ENCODE measurements at regions not wholly inside any gene's neighbourhood (a gene's known extent, or its start where the extent isn't known, plus 50 kb on each side); places are given as distances from the start of the nearest gene placed in this dataset.
A peak's percentile ranks its signal among the peaks of the same experiment; 100 is the strongest.

- 96% methylated on average over 9 of the region's 9 CpGs for WGBS (ENCODE audit: missing lambda C conversion rate)
- H3K4me3 ChIP-seq: no peak overlapping the region
Measured at GRCh38 chr14:101623685-101624444, 62.6 kb downstream of the DIO3 start.

GRCh38 chr14:101624536-101624935 lies 63.2 kb downstream of the DIO3 start:
- no peak overlapping the region for H3K4me3 ChIP-seq
- POLR2A ChIA-PET: no interaction called here
- CTCF ChIA-PET: interaction anchor here (0.6 to 1.6 kb wide), 2 partner anchors 389 to 723 kb away, joined by 4 to 5 read pairs; no protein-coding TSS in a partner anchor
- 89% methylated on average over 11 of the region's 11 CpGs for WGBS (ENCODE audit: missing lambda C conversion rate)
- H3K4me1 ChIP-seq: peaks cover 19% of the 10 kb centered on the region
- H3K9me3 ChIP-seq: no peaks in the 10 kb centered on the region
- ATAC-seq: no peak
- TF ChIP-seq HOXA7 (CRISPR knock-in tag; IDR thresholded peaks at IDR 0.05) (no peak), NR3C1 (IDR thresholded peaks at IDR 0.05) (no peak), NPAS2 (CRISPR knock-in tag; IDR thresholded peaks at IDR 0.05; ENCODE audit: borderline replicate concordance) (no peak), JUN (IDR thresholded peaks at IDR 0.05) (no peak), RCOR1 (IDR thresholded peaks at IDR 0.05; ENCODE audit: low read depth, low read length) (no peak), EP300 (IDR thresholded peaks at IDR 0.05) (no peak)
- peak overlapping the region in 1 of 2 experiments; percentile 74; a peak in 4 of 6 replicates for H3K27ac ChIP-seq
- no peak overlapping the region for H3K4me2 ChIP-seq
- no peak for FAIRE-seq
- no peak for DNase-seq (ENCODE audit: low read depth in 1 of 2, low spot score in 1 of 2)

More at GRCh38 chr14:101623685-101624444, 62.6 kb downstream of the DIO3 start:
- DNase-seq (ENCODE audit: low read depth in 1 of 2, low spot score in 1 of 2): no peak
- ChIA-PET CTCF (interaction anchor here (0.6 to 1.8 kb wide), 9 partner anchors 41 to 1206 kb away, joined by 3 to 5 read pairs (median 4); no protein-coding TSS in a partner anchor), POLR2A (interaction anchor here (0.5 to 1.1 kb wide), 2 partner anchors 13 to 147 kb away, joined by 3 to 5 read pairs; no protein-coding TSS in a partner anchor)
- H3K9me3 ChIP-seq: no peaks in the 10 kb centered on the region
- TF ChIP-seq ZFP36 (IDR thresholded peaks at IDR 0.05; ENCODE audit: borderline replicate concordance, partially characterized antibody) (no peak), PBX3 (IDR thresholded peaks at IDR 0.05) (no peak), EP300 (IDR thresholded peaks at IDR 0.05) (no peak), REST (IDR thresholded peaks at IDR 0.05) (no peak)
- peaks cover 15% of the 10 kb centered on the region for H3K4me1 ChIP-seq
- ATAC-seq: no peak
- FAIRE-seq: no peak
- no peak overlapping the region for H3K4me2 ChIP-seq
- peak overlapping the region in 1 of 2 experiments; percentile 74; a peak in 3 of 6 replicates for H3K27ac ChIP-seq

- H3K9me3 ChIP-seq: no peaks in the 10 kb centered on the region
- H3K4me3 ChIP-seq: no peak overlapping the region
- peaks cover 19% of the 10 kb centered on the region for H3K4me1 ChIP-seq
- DNase-seq (ENCODE audit: low read depth in 1 of 2, low spot score in 1 of 2) (no peak), ATAC-seq (no peak), FAIRE-seq (no peak)
- ChIA-PET CTCF (no interaction called here), POLR2A (no interaction called here)
- H3K4me2 ChIP-seq: no peak overlapping the region
- 89% methylated on average over 1 of the region's 1 CpG for WGBS (ENCODE audit: missing lambda C conversion rate)
- peak overlapping the region in 1 of 2 experiments; percentile 74; a peak in 3 of 6 replicates for H3K27ac ChIP-seq
- TF ChIP-seq CBX8 (IDR thresholded peaks at IDR 0.05): no peak
- no peak for TF ChIP-seq CHD2 (IDR thresholded peaks at IDR 0.05; ENCODE audit: low read length, partially characterized antibody)
- no peak for TF ChIP-seq HOXA7 (CRISPR knock-in tag; IDR thresholded peaks at IDR 0.05)
- TF ChIP-seq FOXS1 (CRISPR knock-in tag; IDR thresholded peaks at IDR 0.05): no peak
- TF ChIP-seq ESRRA (IDR thresholded peaks at IDR 0.05; ENCODE audit: borderline replicate concordance, low read length): no peak
- TF ChIP-seq CEBPB (IDR thresholded peaks at IDR 0.05): no peak
- TF ChIP-seq USF2 (IDR thresholded peaks at IDR 0.05): no peak
Measured at GRCh38 chr14:101625336-101626097, 64.2 kb downstream of the DIO3 start.
